NB4 (cell line): ENCODE measurements at regions not wholly inside any gene's neighbourhood (a gene's known extent, or its start where the extent isn't known, plus 50 kb on each side); places are given as distances from the start of the nearest gene placed in this dataset.

Source experiments
- DNase-seq: peaks from one replicate; pipeline ENCODE4 v3.0.0; 2010; ENCODE audit warnings: low read depth
- H3K4me3 ChIP-seq: one replicate; pipeline ENCODE4 v1.5.1; 2011; ENCODE audit warnings: mild to moderate bottlenecking, low read depth, low read length, moderate library complexity
- CTCF ChIP-seq: IDR thresholded peaks from one replicate; pipeline ENCODE4 v1.5.1; 2012; ENCODE audit warnings: low read depth, low read length
- MAX ChIP-seq: IDR thresholded peaks from 2 replicates; pipeline ENCODE4 v1.6.1; 2011; ENCODE audit warnings: low read depth, low read length
- MYC ChIP-seq: IDR thresholded peaks from 2 replicates; pipeline ENCODE4 v1.6.1; 2011; ENCODE audit warnings: low read depth, low read length
- POLR2A ChIP-seq: IDR thresholded peaks from 2 replicates; pipeline ENCODE4 v1.6.1; 2011; ENCODE audit warnings: mild to moderate bottlenecking; ENCODE audit not compliant: insufficient read length; ENCODE audit errors: extremely low read depth

GRCh38 chr2:53103679-53104078 lies 663.9 kb upstream of the CHAC2 start:
- TF ChIP-seq CTCF, result no peak
- no peak for TF ChIP-seq MYC
- TF ChIP-seq POLR2A, result no peak
- TF ChIP-seq MAX, result no peak
- DNase-seq, result no peak
- no peak overlapping the region for H3K4me3 ChIP-seq

GRCh38 chr2:53098696-53099078 lies 668.9 kb upstream of the CHAC2 start:
- no peak for TF ChIP-seq MAX
- no peak for TF ChIP-seq MYC
- TF ChIP-seq POLR2A, result no peak
- TF ChIP-seq CTCF, result no peak
- no peak for DNase-seq

GRCh38 chr2:53096351-53096750 lies 671.3 kb upstream of the CHAC2 start:
- no peak for DNase-seq
- no peak for TF ChIP-seq CTCF
- TF ChIP-seq MAX, result no peak
- TF ChIP-seq POLR2A, result no peak
- no peak for TF ChIP-seq MYC
- H3K4me3 ChIP-seq, result no peak overlapping the region

More at GRCh38 chr2:53098696-53099078, 668.9 kb upstream of the CHAC2 start:
- no peak overlapping the region for H3K4me3 ChIP-seq

GRCh38 chr2:53095664-53096063 lies 671.9 kb upstream of the CHAC2 start:
- no peak for DNase-seq
- no peak for TF ChIP-seq POLR2A
- no peak for TF ChIP-seq CTCF
- TF ChIP-seq MYC, result no peak
- TF ChIP-seq MAX, result no peak
- H3K4me3 ChIP-seq, result no peak overlapping the region

GRCh38 chr2:53095227-53095626 lies 672.4 kb upstream of the CHAC2 start:
- DNase-seq, result no peak

More at GRCh38 chr2:53095227-53095626, 672.4 kb upstream of the CHAC2 start:
- no peak for TF ChIP-seq MAX
- TF ChIP-seq POLR2A, result no peak
- TF ChIP-seq MYC, result no peak
- TF ChIP-seq CTCF, result no peak
- no peak overlapping the region for H3K4me3 ChIP-seq
